Mucosa of descending colon (tissue), 3 donors: ENCODE measurements at regions not wholly inside any gene's neighbourhood (a gene's known extent, or its start where the extent isn't known, plus 50 kb on each side); places are given as distances from the start of the nearest gene placed in this dataset.

ENCODE experiments used
- ATAC-seq: fragments of 200-7000 bp; cut with Tn5 transposase; one replicate; pipeline ENCODE4 v1.9.1; 2020; ENCODE audit warnings: mild to moderate bottlenecking, moderate library complexity
- DNase-seq, 3 donors: peaks; one replicate each; pipeline ENCODE4 v3.0.0-alpha.2; 2020
- H3K36me3 ChIP-seq: fragments of 200-600 bp; one replicate; pipeline ENCODE4 v1.8.0; 2021; ENCODE audit warnings: low read depth, mild to moderate bottlenecking
- H3K4me1 ChIP-seq: fragments of 200-600 bp; one replicate; pipeline ENCODE4 v1.8.0; 2021; ENCODE audit warnings: low read depth, mild to moderate bottlenecking
- H3K4me3 ChIP-seq: fragments of 200-600 bp; one replicate; pipeline ENCODE4 v1.8.0; 2021; ENCODE audit warnings: mild to moderate bottlenecking
- H3K9me3 ChIP-seq: fragments of 200-600 bp; one replicate; pipeline ENCODE4 v1.8.0; 2021; ENCODE audit warnings: mild to moderate bottlenecking
- CTCF ChIP-seq: fragments of 200-600 bp; IDR thresholded peaks from one replicate; pipeline ENCODE4 v1.8.0; 2022; ENCODE audit warnings: antibody characterized with exemption, mild to moderate bottlenecking
- intact Hi-C, 2 donors: fragments of 100-400 bp; cut with DNase I in 1 of 2; cut with micrococcal nuclease in 1 of 2; formaldehyde crosslinking; loops; one replicate each; pipeline versions ENCODE4 v1.11.0 to v1.11.1; 2022; cut with DNase I, micrococcal nuclease
- donor health status: DM: no; HTN: no; CAD: no; lungs with moderate emphysema.
- donor health status: DM: no; HTN: no; CAD: no.
- donor health status: DM: no; HTN: yes; CAD: no.

DNA sequence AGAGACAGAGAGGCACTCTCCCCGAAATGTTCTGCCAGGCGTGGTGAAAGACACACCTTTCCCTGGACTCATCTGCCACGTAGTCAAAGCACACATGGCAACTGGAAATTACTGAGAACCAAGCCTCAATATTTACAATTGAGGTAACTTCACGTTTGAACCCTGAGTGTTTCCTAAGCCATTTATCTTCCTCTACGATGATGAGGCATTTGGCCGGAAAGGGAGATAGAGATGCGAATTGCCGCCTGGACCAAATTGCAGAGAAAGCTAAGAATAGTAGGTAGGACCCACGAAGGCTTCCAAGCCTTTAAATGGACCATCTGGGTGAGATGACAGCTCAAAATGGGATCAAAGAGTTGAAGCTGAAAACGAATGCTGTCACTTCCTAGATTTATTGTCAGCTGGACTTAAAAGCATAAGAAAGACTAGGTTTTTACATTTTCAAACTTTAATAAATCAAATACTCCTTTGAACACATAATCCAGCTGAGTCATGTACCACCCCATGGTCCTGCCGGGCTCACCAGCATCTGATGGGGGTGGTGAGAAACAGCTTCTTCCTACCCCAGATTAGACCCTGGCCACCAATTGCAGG, 135.6 kb upstream of the LYZL2 start:
- DNase-seq (no peak), ATAC-seq (no peak)
- Histone ChIP-seq H3K4me1 (no peaks in the 10 kb centered on the region), H3K9me3 (peaks cover 9% of the 10 kb centered on the region), H3K36me3 (no peaks in the 10 kb centered on the region), H3K4me3 (no peak overlapping the region)
- TF ChIP-seq CTCF, result no peak
- intact Hi-C loops, result no loop called here

- DNase-seq (peak in 1 of 3 donors; percentile 27), ATAC-seq (peak; percentile 42)
- TF ChIP-seq CTCF, result no peak
- intact Hi-C loops, result no loop called here
- Histone ChIP-seq H3K4me3 (no peak overlapping the region), H3K36me3 (no peaks in the 10 kb centered on the region), H3K9me3 (no peaks in the 10 kb centered on the region), H3K4me1 (no peaks in the 10 kb centered on the region)
Observed at GRCh38 chr10:30763918-30764317, 134.4 kb upstream of the LYZL2 start.

DNA sequence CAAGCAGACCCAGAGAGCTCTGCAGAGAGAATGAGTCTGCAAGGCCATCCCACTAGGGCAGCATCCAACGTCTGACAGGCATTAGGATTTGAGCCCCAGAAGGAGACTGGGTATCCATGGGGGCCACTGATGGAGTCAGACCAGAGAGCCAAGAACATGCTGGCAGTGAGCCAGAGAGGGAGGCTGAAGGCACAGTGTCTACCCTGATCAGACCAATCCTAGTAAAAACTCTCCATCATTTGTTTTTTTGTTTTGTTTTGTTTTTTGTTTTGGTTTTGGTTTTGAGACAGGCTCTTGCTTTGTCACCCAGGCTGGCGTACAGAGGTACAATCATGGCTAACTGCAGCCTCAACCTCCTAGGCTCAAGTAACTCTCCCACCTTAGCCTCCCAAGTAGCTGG, 133.1 kb upstream of the LYZL2 start:
- no peak overlapping the region for H3K4me3 ChIP-seq
- ATAC-seq (no peak), DNase-seq (no peak)
- no peaks in the 10 kb centered on the region for H3K4me1 ChIP-seq
- no peaks in the 10 kb centered on the region for H3K36me3 ChIP-seq
- TF ChIP-seq CTCF, result no peak
- H3K9me3 ChIP-seq, result no peaks in the 10 kb centered on the region
- intact Hi-C loops, result no loop called here

DNA sequence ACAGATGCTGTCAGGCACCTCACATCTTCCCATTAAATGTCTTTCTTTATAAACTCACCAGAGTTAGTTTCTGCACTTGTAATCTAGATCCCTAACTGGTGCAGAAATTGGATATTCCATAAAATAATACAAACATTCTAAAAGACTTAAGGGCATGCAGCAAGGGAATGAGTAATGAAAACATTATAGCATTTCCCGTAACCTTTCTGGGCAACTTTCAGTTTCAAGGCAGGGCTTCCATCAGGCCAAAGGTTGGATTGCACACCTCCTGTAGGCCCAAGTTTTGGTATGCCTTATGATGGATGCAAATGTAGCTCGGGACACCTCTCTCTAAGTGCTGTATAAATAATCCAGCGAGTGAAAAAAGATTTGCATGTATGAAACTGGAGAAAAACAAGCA, 129.9 kb upstream of the LYZL2 start:
- no peak for DNase-seq
- intact Hi-C loops, result no loop called here

DNA sequence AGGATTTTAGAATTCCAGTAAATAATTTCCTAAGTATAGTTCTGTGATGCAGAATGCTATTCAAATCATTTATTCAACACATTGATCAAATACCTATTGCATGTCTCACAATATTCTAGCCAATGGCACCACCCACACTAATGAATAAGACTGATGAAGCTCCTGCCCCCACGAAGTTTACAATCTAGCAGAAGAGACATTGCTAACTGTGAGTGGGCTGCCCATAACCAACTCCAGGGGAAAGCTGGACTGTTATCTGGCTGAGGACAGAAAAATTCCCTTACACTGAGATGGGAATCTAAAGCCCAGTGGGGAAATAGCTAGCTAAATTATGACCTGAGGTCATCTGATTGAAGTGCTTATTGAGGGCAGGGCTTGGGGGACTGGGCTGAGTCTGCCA, 128.8 kb upstream of the LYZL2 start:
- DNase-seq, result no peak
- Histone ChIP-seq H3K4me1 (no peaks in the 10 kb centered on the region), H3K36me3 (no peaks in the 10 kb centered on the region), H3K4me3 (no peak overlapping the region), H3K9me3 (no peaks in the 10 kb centered on the region)
- ATAC-seq, result no peak
- no peak for TF ChIP-seq CTCF
- intact Hi-C loops, result no loop called here

More for the DNA sequence above, 129.9 kb upstream of the LYZL2 start:
- H3K36me3 ChIP-seq, result no peaks in the 10 kb centered on the region
- H3K4me1 ChIP-seq, result no peaks in the 10 kb centered on the region
- peak; percentile 28 for ATAC-seq
- no peak for TF ChIP-seq CTCF
- no peak overlapping the region for H3K4me3 ChIP-seq
- H3K9me3 ChIP-seq, result no peaks in the 10 kb centered on the region

- H3K4me1 ChIP-seq, result no peaks in the 10 kb centered on the region
- H3K36me3 ChIP-seq, result no peaks in the 10 kb centered on the region
- no peak overlapping the region for H3K4me3 ChIP-seq
- intact Hi-C loops, result no loop called here
- no peaks in the 10 kb centered on the region for H3K9me3 ChIP-seq
- ATAC-seq (no peak), DNase-seq (no peak)
- TF ChIP-seq CTCF, result no peak
Observed at GRCh38 chr10:30756896-30757295, 127.3 kb upstream of the LYZL2 start.
